ENCODE measurements at regions not wholly inside any gene's neighbourhood (a gene's known extent, or its start where the extent isn't known, plus 50 kb on each side); places are given as distances from the start of the nearest gene placed in this dataset.

DNA sequence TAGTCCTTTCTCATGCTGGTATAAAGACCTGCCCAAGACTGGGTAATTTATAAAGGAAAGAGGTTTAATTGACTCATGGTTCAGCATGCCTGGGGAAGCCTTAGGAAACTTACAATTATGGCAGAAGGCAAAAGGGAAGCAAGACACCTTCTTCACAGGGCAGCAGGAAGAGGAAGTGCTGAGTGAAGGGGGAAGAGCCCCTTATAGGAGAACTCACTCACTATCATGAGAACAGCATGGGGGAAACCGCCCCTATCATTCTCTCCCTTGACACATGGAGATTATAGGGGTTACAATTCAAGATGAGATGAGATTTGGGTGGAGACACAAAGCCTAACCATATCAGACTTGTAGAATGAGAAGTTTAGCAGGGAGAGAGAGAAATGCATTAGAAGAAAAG lies 373.3 kb upstream of the DIAPH2 start:
- DNase-seq (ENCODE audit: low read depth), result no peak

DNA sequence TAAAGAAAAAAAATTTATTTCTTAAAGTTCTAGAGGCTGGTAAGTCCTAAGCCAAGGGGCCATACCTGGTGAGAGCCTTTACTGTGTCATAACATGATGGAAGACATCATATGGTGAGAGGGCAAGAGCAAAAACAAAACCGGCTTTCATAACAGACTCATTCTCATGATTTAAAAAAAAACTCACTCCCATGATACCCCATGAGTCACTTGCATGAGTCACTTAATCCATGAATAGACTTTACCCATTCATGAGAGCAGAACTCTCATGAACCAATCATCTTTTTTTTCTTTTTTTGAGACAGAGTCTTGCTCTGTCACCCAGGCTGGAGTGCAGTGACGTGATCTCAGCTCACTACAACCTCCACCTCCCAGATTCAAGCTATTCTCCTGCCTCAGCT lies 369.7 kb upstream of the DIAPH2 start:
- peak; percentile 52 for DNase-seq (ENCODE audit: low read depth)

DNA sequence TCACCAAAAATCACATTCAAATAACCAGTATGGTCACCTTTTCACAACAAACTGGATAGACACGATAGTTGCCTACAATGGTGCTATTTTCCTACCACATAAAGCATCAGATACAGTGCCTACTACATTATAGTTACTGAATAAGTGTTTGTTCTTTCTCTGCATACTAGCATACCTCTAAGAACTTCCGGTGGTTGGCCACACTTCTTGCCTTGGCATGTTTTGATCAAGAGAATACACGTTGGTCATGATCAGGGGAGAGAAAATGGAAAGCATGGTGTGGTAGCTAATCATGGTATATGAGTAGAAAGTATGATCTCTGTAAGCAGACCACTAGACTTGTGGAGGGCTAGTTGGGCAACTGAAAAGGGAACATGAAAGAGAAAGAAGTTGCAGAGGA lies 322.8 kb upstream of the DIAPH2 start:
- DNase-seq (ENCODE audit: low read depth), result no peak

- DNase-seq (ENCODE audit: low read depth), result peak; percentile 58
These were observed 312.2 kb upstream of the DIAPH2 start for GRCh38 chrX:96372313-96373046.

- no peak for DNase-seq (ENCODE audit: low read depth)
These were observed 311.6 kb upstream of the DIAPH2 start for GRCh38 chrX:96373047-96373355.

- DNase-seq (ENCODE audit: low read depth), result no peak
These were observed 308.4 kb upstream of the DIAPH2 start for GRCh38 chrX:96376266-96376665.

GRCh38 chrX:96379951-96380350 lies 304.7 kb upstream of the DIAPH2 start:
- DNase-seq (ENCODE audit: low read depth), result no peak

DNA sequence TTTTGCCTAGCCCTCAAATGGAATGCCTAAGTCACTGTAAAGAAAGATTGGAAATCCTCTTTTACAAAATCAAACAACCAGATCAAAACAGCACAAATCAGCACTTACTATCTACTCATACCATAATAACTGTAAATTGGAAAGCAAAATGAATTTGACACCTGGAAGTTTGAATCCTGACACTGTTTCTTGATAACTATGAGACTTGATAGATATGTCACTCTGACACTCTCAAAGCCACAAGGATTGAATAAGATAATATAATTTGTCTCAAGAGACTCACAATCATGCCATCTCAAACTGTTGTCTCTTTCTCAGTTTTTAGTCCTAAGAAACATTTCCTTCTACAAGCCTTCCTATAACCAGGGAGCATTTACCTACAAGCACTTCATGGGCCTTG lies 302.6 kb upstream of the DIAPH2 start:
- DNase-seq (ENCODE audit: low read depth), result no peak

DNA sequence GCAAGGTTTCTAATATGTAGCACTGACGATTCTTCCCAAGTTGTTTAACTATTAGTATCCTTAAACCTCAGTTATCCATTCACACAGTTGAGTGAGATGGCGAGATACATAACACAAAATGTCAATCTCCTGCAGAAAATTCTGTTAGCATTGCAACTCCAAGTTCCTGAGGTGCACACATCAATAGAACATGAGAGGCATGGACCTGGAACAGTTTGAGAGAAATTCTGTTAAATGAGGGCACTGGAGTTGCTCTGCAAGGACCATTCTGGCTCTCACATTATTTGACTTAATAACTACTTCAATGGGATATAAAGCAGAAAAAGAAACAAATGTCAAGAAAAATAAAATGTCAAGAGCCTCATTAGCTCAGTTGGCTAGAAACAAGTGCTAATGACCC lies 301.2 kb upstream of the DIAPH2 start:
- DNase-seq (ENCODE audit: low read depth), result no peak

- DNase-seq (ENCODE audit: low read depth), result no peak
These were observed 298.3 kb upstream of the DIAPH2 start for GRCh38 chrX:96386325-96386724.

DNA sequence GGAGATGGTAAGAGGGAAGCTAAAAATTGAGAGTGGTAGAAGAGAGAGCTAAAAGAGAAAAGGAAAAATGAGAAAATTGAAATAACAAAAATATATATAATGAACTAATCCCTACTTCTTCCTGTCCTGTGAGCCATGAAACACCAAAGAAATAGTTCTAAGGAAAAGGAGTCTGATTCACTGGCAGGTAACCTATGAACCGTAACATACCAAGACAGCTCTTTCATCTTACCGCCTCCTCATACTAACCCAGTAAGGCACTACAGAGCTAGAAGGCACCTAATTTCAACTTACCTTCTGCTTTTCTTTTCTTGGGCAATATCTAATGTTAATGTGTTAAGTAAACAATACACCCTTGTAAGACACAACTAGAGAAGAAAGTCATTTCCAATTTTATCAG lies 297.7 kb upstream of the DIAPH2 start:
- no peak for DNase-seq (ENCODE audit: low read depth)

DNA sequence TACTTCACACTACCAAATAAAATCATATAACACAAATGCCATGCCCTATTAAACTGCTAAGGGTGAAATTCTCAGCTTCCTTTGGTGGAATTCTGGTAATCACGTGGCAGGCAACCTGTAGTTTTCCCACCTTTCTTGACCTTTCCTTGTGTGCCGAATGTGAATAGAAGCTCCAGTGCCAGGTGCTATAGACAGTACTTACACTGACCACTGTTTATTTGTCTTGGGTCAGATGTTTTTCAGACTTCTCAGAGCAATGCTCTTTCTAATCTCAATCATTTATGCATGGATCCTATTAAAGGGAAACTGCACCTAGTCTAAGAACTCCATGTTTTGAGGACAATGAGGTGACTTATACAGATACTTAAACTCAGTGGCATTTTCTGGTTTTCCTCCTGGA lies 296.8 kb upstream of the DIAPH2 start:
- DNase-seq (ENCODE audit: low read depth), result no peak

DNA sequence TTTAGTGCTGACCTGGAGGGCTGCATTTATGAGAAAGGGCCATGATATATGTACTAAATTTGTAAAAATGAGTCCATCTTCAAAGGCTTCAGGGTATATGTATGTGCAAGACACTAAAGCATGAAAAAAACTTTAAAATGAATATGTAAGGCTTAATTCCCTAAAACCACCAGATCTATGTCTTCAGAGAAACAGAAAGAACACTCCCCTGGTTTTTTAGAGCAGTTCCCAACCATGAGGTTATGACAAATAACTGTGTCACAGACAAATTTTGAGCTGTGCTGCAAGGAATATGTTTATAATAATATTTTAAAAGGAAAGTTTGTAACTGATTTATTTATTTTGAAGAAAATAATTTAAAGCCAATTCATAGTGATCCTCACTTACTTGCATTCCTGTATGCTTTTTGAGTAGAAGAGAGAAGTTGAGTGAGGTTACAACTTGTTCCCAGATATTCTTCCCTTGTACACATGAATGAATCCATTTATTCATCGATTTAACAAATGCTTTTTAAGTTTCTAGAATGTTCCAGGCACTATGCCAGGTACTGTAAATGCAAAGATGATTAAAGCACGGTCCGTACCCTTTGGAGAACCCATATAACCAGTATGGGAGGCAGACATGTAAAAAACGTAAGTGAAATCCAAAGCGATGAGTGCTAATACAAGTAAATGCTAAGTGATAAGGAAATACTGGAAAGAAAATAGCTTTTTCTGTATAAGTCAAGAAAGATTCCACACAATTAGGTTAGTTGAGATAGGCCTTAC lies 295.2 kb upstream of the DIAPH2 start:
- DNase-seq (ENCODE audit: low read depth), result no peak

DNA sequence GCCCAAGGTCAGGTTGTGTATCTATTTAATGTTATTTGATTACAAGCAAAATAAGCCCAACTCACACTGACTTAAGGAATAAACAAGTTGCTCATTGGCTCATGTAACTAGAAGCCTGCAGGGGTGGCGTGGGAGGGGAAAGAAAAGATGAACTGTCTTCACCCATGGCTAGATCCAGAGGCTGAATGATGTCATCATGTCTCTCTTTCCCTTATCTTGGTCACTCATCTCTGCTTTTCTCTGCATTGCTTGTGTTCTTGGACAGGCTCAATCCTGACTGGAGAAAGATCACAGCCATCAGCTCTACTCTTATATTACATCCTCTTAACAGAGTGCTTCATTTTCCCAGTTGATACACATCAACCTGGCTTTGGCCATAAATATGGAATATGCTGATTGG lies 290.0 kb upstream of the DIAPH2 start:
- no peak for DNase-seq (ENCODE audit: low read depth)

GRCh38 chrX:96403446-96403845 lies 281.2 kb upstream of the DIAPH2 start:
- DNase-seq (ENCODE audit: low read depth), result no peak

- DNase-seq (ENCODE audit: low read depth), result no peak
These were observed 278.8 kb upstream of the DIAPH2 start for GRCh38 chrX:96405842-96406241.

- DNase-seq (ENCODE audit: low read depth), result peak; percentile 36
These were observed 277.6 kb upstream of the DIAPH2 start for GRCh38 chrX:96407072-96407471.

DNA sequence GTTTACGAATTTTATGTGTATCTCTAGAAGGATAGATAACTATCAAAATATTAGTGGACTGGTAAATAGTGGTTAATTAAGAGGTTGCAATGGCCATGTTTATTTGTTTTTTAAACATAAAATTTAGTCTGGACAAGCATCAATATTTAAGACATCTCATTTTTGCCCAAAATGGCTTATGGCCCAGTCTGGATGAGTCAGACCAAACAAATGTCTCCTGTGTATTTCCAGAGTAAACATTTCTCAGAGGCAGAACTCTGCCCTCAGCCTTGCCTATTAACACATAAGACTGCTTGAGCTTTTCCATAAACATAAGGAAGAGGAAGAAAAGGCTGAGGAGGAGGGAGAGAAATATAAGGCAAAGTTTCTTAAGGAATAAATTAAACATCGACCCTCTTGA lies 277.1 kb upstream of the DIAPH2 start:
- DNase-seq (ENCODE audit: low read depth), result peak; percentile 48

GRCh38 chrX:96407981-96408380 lies 276.7 kb upstream of the DIAPH2 start:
- no peak for DNase-seq (ENCODE audit: low read depth)

GRCh38 chrX:96410927-96411326 lies 273.7 kb upstream of the DIAPH2 start:
- DNase-seq (ENCODE audit: low read depth), result no peak

GRCh38 chrX:96417695-96418094 lies 266.9 kb upstream of the DIAPH2 start:
- DNase-seq (ENCODE audit: low read depth), result no peak

DNA sequence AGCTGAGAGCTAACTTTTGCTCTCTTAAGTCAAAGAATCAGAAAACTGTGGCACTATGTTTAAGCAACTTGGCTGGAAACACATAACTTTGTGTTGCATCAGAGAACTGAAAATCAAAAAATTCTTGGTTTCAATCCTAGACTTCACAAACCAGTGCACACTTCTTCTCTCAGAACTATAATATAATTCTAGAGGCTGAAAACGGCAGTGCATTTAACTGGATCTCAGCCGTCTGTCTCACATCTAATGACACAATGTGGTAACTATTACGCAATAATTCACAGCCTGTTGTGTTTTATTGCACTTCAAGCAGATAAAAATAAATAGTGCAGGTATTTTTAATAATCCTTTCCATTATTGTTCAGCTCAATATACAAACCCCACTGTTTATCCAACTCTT lies 260.6 kb upstream of the DIAPH2 start:
- no peak for DNase-seq (ENCODE audit: low read depth)

- no peak for DNase-seq (ENCODE audit: low read depth)
These were observed 259.4 kb upstream of the DIAPH2 start for GRCh38 chrX:96425200-96425599.
